Testis (tissue), 2 donors: ENCODE measurements at regions not wholly inside any gene's neighbourhood (a gene's known extent, or its start where the extent isn't known, plus 50 kb on each side); places are given as distances from the start of the nearest gene placed in this dataset.

ENCODE experiments used
- CTCF ChIP-seq, 3 experiments: fragments of 450-650 bp in 2 of 3; fragments of 200-600 bp in 1 of 3; sonication (generic) in 1 of 3; IDR thresholded peaks; one replicate each; pipeline ENCODE4 v1.5.1; 2016 to 2019; ENCODE audit warnings: antibody characterized with exemption in 3 of 3, mild to moderate bottlenecking in 2 of 3, moderate library complexity in 1 of 3
- POLR2A ChIP-seq: fragments of 450-650 bp; IDR thresholded peaks from one replicate; pipeline ENCODE4 v1.6.1; 2017; ENCODE audit warnings: antibody characterized with exemption, mild to moderate bottlenecking, moderate library complexity

GRCh38 chr12:72084061-72084460, 145.4 kb downstream of the TPH2 start:
- TF ChIP-seq POLR2A, result no peak
- no peak for TF ChIP-seq CTCF (IDR thresholded peaks at IDR 0.05)
